Spleen (tissue), 7 donors: ENCODE measurements at regions not wholly inside any gene's neighbourhood (a gene's known extent, or its start where the extent isn't known, plus 50 kb on each side); places are given as distances from the start of the nearest gene placed in this dataset.

Source experiments
- POLR2A ChIP-seq, 3 donors: fragments of 450-650 bp; IDR thresholded peaks; one replicate each; pipeline ENCODE4 v1.5.1; 2017; ENCODE audit warnings: antibody characterized with exemption in 3 of 3, mild to moderate bottlenecking in 1 of 3
- TF ChIP-seq, protein P1 (sequence below), 11 experiments: fragments of 200-600 bp in 7 of 11; fragments of 450-650 bp in 4 of 11; sonication (generic) in 4 of 11; IDR thresholded peaks in 8 of 11; conservative IDR thresholded peaks in 3 of 11; 1 replicate in 7 of 11; 2 replicates in 4 of 11; pipeline versions ENCODE4 v1.4.0 to v1.8.0; 2016 to 2021; ENCODE audit warnings: antibody characterized with exemption in 11 of 11, inconsistent platforms in 4 of 11, mild to moderate bottlenecking in 1 of 11
- donor health status: DM: no; HTN: no; CAD: no; lungs with moderate emphysema.
- donor health status: DM: no; HTN: no; CAD: no.
- donor health status: DM: no; HTN: no; CAD: no.

DNA sequence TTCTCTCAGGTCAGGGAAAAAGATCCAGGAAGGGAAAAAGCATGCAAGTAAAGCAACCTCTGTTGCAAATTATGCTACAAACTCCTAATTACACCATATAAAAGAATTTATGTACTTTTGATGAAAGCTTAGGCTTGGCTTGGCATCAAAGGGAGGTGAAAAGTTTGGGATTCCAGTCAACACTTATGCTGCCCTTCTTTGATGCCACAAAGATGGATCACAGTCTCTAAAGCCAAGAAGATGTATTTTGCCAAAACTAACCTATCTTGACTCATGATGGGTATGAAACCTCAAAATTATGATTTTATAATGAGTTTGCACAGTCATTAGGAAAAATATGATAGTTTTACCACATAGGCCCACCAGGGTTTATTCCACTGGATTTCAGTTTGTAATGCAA is 101.0 kb upstream of the CCDC80 start:
- TF ChIP-seq, protein P1, sequence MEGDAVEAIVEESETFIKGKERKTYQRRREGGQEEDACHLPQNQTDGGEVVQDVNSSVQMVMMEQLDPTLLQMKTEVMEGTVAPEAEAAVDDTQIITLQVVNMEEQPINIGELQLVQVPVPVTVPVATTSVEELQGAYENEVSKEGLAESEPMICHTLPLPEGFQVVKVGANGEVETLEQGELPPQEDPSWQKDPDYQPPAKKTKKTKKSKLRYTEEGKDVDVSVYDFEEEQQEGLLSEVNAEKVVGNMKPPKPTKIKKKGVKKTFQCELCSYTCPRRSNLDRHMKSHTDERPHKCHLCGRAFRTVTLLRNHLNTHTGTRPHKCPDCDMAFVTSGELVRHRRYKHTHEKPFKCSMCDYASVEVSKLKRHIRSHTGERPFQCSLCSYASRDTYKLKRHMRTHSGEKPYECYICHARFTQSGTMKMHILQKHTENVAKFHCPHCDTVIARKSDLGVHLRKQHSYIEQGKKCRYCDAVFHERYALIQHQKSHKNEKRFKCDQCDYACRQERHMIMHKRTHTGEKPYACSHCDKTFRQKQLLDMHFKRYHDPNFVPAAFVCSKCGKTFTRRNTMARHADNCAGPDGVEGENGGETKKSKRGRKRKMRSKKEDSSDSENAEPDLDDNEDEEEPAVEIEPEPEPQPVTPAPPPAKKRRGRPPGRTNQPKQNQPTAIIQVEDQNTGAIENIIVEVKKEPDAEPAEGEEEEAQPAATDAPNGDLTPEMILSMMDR (IDR thresholded peaks at IDR 0.05 in 8 of 11, conservative IDR thresholded peaks at IDR 0.05 in 3 of 11) = no peak
- TF ChIP-seq POLR2A (IDR thresholded peaks at IDR 0.05) = no peak
